ENCODE measurements at regions not wholly inside any gene's neighbourhood (a gene's known extent, or its start where the extent isn't known, plus 50 kb on each side); places are given as distances from the start of the nearest gene placed in this dataset.

DNA sequence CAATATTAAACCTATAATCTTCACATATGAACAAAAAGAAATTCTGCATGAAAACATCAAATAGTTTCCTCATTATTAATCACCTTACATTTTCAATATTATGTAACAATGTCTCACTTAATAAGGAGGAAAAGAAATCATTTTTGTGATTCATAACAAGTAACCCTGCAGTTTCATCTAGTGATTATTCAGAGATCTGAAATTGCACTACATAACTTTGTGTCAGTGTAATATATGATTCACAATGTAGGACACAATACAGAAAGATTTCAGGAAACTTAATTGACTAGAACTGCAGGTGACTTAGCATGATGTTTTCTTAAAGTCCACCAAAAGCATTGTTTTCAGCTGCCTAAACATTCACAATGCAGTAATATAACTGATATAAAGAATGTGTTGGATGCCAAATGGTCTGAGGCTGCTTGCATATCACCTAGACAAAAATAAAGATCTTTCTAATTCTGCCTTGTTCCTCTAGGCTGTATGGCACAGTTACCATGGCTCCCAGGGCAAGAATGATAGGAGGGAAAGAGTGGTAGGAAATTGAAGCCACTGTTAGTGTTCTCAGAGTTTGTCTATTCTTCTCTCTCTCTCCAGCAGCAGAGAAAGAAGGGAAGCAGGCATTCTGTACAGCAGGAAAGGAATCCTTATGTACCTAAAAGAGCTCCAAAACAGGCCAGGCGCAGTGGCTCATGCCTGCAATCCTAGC is 366.6 kb downstream of the FSIP2 start:
- DNase-seq (ENCODE audit: low read depth), result no peak
- in situ Hi-C loops (cut with HindIII; ENCODE audit: low sequenced_read_pairs), result no loop called here
- H3K4me3 ChIP-seq (ENCODE audit: low read depth, low read length), result no peak overlapping the region
- TF ChIP-seq, protein P1, sequence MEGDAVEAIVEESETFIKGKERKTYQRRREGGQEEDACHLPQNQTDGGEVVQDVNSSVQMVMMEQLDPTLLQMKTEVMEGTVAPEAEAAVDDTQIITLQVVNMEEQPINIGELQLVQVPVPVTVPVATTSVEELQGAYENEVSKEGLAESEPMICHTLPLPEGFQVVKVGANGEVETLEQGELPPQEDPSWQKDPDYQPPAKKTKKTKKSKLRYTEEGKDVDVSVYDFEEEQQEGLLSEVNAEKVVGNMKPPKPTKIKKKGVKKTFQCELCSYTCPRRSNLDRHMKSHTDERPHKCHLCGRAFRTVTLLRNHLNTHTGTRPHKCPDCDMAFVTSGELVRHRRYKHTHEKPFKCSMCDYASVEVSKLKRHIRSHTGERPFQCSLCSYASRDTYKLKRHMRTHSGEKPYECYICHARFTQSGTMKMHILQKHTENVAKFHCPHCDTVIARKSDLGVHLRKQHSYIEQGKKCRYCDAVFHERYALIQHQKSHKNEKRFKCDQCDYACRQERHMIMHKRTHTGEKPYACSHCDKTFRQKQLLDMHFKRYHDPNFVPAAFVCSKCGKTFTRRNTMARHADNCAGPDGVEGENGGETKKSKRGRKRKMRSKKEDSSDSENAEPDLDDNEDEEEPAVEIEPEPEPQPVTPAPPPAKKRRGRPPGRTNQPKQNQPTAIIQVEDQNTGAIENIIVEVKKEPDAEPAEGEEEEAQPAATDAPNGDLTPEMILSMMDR (IDR thresholded peaks at IDR 0.05; ENCODE audit: low read depth, low read length, missing control alignments), result no peak

- H3K4me3 ChIP-seq (ENCODE audit: low read depth, low read length), result no peak overlapping the region
- in situ Hi-C loops (cut with HindIII; ENCODE audit: low sequenced_read_pairs), result no loop called here
- no peak for DNase-seq (ENCODE audit: low read depth)
- TF ChIP-seq, protein P1 (IDR thresholded peaks at IDR 0.05; ENCODE audit: low read depth, low read length, missing control alignments), result no peak
Observed at GRCh38 chr2:186108470-186108869, 369.9 kb downstream of the FSIP2 start.

GRCh38 chr2:186113284-186113683 is 372.8 kb upstream of the ZC3H15 start:
- TF ChIP-seq, protein P1 (IDR thresholded peaks at IDR 0.05; ENCODE audit: low read depth, low read length, missing control alignments), result no peak
- no peak for DNase-seq (ENCODE audit: low read depth)
- H3K4me3 ChIP-seq (ENCODE audit: low read depth, low read length), result no peak overlapping the region
- in situ Hi-C loops (cut with HindIII; ENCODE audit: low sequenced_read_pairs), result no loop called here

- in situ Hi-C loops (cut with HindIII; ENCODE audit: low sequenced_read_pairs), result no loop called here
- no peak for DNase-seq (ENCODE audit: low read depth)
Observed at GRCh38 chr2:186125156-186125555, 360.9 kb upstream of the ZC3H15 start.

GRCh38 chr2:186125625-186126024 is 360.4 kb upstream of the ZC3H15 start:
- in situ Hi-C loops (cut with HindIII; ENCODE audit: low sequenced_read_pairs), result no loop called here
- DNase-seq (ENCODE audit: low read depth), result no peak
- TF ChIP-seq, protein P1 (IDR thresholded peaks at IDR 0.05; ENCODE audit: low read depth, low read length, missing control alignments), result no peak
- H3K4me3 ChIP-seq (ENCODE audit: low read depth, low read length), result no peak overlapping the region

More at GRCh38 chr2:186125156-186125555, 360.9 kb upstream of the ZC3H15 start:
- H3K4me3 ChIP-seq (ENCODE audit: low read depth, low read length), result no peak overlapping the region
- TF ChIP-seq, protein P1 (IDR thresholded peaks at IDR 0.05; ENCODE audit: low read depth, low read length, missing control alignments), result no peak

- no peak overlapping the region for H3K4me3 ChIP-seq (ENCODE audit: low read depth, low read length)
- TF ChIP-seq, protein P1 (IDR thresholded peaks at IDR 0.05; ENCODE audit: low read depth, low read length, missing control alignments), result no peak
- in situ Hi-C loops (cut with HindIII; ENCODE audit: low sequenced_read_pairs), result no loop called here
- DNase-seq (ENCODE audit: low read depth), result no peak
Observed at GRCh38 chr2:186126181-186126580, 359.9 kb upstream of the ZC3H15 start.
